UCSD-AML1 (cell line): ENCODE measurements at regions not wholly inside any gene's neighbourhood (a gene's known extent, or its start where the extent isn't known, plus 50 kb on each side); places are given as distances from the start of the nearest gene placed in this dataset.

Source experiments
- DNase-seq: peaks from one replicate; lab custom pipeline; 2025; ENCODE audit not compliant: unreplicated experiment; lab: John Stamatoyannopoulos, UW

DNA sequence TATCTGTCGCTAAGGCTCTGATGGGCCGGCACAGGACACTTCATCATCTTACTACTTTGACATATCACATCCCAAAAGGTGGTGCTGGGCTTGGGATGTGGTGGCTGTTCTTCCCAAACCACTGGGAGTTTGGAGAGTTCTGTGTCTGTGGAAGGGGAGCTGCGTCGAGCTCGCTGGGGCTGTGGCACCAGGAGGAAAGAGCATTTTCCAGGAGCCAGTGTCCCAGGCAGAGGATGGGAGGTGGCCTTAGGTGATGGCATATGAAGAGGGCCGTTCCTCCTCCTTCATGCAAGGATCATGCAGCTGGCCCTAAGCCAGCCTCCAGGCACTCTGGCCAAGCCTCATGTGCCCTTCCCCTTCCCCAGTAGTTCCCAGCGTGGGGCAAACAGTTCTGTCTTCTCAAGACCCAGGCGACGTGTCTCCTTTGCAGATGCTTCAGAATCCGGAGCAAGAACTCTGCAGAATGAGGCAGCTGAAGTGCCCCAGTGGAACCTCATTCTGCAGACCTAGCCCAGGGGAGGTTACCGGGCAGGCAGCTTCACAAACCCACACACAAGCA lies 89.4 kb upstream of the TNRC6C start:
- DNase-seq = no peak

DNA sequence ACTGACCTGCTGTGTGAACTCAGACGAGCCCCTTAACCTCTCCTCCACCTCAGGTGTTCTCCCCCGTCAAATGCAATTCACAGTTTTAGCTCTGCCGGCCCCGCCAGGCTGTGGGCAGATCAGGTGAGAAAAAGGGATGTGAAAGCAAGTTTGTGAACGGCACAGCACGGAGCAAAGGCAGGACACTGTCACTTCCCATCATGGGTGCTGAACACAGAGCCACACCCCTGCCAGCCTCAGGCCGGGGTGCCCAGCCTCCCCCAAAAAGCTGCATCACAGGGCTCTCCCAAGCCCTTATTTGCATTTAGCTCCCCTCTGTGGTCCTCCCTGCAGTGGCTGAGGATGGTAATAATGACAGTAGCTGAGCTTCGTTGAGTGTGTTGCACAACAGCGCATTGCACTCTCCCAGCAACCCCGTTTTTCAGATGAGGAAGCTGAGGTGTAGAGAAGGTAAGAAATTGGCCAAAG lies 88.8 kb upstream of the TNRC6C start:
- no peak for DNase-seq

DNA sequence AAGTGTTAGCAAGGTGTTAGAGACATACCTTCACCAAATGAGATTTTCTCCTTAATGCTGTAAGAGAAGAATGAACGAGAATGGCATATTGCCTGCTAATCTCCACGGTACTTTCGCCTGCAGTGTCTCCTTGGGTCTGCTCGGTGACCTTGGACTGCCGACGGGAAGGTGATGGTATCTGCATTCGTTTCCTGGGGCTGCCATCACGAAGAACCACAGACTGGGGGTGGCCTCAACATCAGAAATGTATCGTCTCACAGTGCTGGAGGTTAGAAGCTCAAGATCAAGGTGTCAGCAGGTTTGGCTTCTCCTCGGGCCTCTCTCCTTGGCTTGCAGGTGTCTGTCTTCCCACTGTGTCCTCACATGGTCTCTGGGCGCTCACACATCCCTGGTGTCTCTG lies 86.3 kb upstream of the TNRC6C start:
- no peak for DNase-seq

DNA sequence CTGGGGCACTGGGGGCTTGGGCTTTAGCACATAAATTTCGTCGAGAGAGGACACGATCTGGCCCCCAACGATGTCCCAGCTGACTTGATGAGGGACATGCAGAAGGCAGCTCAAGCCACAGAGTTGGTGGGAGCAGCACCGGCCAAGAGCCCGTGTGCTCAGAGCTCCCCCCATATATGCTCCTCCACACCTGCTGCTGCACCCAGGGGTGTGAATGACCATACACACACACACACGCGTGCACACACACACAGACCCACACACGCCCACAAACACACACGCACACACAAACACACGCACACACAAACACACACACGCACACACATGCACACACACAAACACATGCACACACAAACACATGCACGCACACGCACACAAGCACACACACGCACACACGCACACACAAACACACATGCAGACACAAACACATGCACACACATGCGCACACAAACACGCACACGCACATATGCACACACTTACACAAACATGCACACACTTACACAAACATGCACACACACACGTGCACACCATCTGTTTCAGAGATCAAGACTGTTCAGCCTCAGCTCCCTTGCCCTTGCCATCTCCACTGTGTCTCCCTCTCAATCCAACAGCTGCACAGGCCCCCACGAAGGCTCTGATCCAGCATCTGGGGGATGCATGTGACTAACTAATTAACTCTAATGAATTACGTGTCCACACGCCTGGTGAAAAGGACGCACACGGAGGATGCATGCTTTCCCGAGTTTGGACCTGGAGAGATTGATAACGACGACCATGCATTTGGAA lies 85.6 kb upstream of the TNRC6C start:
- DNase-seq = no peak

DNA sequence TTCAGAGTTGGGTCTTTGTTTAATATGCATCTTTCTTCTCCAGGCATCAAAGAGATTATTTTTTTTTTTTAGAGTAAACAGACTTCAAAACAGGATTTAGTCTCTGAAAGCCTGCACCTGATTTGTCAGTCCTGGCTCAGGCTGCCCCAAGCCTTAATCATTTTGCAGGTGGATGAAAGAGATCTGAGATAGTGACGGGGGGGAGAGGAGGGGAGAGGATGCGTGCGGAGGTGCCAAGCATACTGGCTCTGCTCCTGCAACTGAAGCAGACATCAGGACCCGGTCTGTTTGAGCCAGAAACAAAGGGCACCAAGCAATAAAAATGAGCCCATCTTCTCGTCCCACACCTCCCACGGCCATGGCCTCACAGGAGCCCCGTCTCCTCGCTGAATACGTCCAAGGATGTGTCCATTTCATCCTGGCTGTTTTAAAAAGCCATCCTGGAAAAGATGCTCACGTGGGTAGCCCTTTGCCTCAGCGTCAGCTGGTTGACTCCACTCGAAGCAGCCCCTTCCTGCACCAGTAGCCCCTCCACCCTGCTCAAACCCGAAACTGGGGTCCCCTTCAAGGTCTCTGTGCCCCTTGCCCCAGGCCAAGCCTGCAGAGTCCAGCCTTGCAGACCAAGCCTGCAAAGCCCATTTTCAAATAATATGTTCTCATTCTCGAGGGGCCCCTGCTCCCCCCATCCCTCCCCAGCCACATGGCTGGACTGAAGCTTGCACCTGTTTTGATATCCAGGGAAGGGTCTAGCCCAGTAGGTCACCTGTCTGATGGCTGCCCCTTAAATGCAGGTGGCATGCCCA lies 84.8 kb upstream of the TNRC6C start:
- DNase-seq = no peak

DNA sequence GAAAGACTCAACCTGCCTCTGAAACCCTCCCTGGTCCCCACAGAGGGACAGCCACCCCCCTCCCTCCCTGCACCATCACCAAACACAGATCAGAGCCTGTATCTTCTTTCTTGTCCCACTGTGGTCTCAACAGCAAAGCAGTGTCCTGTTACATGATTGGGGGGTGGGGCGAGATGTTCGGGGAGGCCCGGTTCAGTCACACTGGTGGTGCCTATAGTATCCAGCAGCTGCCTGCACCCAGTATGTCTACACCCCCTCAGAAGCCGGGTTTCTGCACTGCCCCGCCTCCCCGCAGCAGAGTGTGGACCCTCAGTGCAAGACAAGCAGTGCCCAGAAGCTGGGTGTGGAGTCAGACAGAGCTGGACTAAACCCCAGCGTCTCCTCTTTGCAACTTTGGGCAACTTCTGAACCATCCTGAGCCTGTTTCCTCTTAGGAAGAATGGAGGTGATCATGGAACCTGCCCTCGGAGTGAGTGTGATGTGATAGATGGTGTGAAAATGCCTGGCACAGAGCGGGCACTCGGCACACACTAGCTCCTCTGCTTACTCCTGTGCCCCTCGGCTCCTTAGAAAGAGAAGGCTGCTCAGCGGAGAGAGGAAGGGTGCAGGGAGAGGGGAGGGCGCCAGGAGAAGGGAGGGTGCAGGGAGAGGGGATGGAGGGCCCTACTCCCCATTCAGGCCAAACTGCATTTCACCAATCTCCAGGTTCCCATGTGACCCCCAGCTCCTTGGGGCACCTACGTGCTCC lies 84.0 kb upstream of the TNRC6C start:
- no peak for DNase-seq

DNA sequence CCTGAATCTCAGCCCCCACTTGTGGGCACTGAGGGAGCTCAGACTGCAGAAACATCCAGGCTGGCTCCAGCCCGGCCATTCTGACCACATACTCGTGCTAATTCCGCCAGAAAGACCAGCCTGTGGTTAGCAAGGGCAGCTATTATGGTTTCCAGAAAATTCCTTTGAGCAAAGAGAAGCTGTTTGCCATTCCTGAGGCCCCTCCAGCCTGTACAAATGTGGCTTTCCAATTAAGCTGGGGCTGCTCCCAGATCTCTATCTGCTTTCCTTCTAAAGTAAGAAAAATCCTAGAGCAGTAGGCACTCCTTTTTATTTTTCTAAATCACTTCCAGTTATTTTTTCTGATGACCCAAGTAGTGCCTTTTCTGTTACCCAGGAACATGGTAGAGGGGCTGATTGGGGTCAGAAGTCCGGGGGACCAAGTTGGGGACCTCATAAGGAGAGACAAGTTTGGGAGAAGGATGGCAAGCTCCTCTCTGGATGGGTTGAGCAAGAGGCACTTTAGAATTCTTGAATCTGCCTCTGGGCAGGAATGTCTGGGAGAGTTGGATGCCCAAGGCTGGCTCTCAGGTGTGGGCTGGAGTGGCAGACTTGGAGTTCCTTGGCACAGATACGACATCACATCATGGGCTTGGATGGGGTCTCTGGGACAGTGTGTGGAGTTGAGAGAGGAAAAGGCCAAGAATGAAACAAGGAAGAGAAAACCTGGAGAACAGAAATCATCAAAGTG lies 83.3 kb upstream of the TNRC6C start:
- DNase-seq = no peak

DNA sequence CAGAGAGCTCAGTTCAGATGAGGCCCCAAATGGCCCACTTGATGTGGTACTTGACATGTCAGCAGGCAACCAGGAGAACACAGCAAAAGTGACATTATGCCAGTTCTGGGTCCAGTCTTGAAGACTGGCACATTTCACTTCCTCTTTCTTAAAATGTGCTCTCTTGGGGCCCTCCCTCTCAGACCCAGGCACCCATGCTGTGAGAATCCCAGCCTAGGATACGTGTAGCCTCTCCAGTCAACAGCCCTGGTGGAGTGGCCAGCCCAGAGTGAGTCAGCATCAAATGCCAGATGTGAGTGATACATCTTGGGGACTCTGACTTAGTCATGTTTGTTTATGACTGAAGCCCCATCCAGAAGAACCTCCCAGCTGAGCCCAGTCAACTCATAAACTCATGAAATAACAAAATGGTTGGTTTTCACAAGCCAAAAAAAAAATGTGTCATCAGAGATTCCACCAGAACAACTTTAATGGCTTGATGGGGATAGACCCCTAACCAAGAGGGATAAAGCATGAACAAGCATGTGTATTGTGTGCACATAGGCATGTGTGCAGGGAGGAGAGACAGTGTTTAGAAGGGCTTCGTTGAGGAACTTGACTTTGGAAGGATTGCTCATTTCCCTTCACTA lies 82.5 kb upstream of the TNRC6C start:
- peak; percentile 54 for DNase-seq

DNA sequence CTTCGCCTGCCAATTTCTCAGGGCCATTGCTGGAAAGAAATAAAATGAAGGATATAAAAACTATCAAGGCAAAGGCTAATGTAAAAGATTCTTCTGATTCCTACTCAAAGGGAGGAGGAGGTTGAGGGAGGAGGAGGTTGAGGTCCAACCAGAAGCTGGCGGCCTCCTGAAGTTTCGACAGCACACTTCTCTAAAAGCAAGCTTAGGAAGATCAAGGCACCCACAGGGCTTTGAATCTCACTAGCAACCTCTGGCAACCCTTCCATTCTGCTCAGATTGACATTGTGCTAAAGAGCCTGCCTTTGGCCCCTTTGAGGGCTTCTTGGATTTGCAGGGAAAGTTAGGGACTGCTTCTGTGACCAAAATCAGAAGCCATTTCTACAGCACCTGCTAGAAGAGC lies 81.5 kb upstream of the TNRC6C start:
- no peak for DNase-seq

DNA sequence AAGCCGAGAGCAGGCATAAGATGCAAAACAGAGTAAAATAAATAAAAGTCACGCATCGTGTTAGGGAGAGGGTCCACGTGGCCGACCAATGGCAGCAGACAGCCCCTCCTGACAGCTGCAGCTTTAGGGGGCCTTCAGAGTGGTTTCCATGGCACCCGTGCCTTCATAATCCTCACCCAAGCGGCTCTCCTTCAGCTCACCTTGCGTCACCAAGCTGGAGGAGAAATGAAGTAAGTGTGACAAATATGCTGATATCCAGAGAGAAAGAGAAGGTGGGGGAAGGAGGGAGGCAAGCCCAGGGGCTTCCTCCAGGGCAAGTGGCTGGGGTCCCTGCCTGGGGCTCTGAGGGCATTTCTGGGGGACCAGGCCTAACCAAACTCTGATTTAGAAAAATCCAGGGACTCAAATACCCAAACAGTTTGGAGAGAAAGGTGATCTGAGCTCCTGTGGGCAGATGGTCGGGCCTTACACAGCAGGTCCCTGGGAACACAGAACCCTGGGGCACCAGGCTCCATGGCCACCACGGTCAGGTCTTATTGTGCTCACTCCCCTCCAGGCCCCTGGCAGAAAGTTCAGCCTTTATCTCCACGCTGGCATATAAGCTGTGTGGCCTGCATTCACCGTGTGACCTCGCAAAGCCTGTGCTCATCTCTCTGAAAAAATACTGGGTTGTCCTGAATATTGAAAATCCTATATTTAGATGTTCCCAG lies 80.7 kb upstream of the TNRC6C start:
- DNase-seq = no peak

DNA sequence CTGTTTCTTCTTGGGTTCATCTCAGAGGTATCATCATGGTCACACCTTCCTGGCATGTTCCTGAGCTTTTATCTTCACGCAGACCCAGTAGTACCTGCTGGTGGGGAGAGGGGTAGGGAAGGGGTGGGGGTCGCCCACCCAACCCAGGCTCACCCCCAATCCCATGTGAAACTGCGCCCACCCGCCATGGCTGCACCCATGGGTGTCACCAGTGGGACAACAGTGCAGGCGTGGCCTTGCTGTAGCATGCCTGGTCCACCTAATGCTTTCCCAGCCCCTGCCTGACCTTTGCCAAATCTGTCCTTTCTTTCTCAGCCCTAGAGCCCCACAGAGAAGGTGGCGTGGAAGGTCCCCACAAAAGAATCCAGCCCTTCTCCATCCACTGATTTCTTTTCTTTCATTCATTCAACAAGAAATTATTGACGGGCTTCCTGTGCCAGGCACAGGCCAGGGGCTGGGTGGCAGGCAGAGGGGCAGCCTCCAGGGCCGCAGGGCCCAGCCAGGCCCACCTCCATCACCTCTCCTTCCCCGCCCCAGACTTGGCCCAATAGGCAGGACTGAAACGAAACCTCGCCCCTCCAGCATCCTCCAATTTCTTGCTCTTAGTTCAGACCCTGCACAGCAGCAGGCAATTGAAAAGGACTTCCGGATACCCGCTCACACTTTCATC lies 79.1 kb upstream of the TNRC6C start:
- no peak for DNase-seq

DNA sequence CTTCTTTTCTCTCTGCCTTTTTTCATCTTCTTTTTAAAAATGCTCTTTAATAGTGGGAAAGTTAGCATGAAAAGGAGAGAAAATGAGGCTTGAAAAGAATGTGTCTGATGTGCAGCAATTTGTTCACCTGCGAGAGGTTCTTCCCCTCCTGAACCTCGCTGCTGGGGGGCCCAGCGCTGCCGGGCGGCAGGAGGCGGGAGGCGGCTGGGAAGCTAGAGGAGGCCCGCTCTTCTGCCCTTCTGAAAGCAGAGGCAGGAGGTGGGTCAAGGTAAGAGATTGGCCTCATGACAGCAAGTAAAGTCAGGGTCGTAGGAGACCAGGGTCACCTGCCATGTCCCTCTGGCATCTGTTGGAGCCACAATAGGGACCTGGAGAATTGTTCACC lies 78.6 kb upstream of the TNRC6C start:
- no peak for DNase-seq

DNA sequence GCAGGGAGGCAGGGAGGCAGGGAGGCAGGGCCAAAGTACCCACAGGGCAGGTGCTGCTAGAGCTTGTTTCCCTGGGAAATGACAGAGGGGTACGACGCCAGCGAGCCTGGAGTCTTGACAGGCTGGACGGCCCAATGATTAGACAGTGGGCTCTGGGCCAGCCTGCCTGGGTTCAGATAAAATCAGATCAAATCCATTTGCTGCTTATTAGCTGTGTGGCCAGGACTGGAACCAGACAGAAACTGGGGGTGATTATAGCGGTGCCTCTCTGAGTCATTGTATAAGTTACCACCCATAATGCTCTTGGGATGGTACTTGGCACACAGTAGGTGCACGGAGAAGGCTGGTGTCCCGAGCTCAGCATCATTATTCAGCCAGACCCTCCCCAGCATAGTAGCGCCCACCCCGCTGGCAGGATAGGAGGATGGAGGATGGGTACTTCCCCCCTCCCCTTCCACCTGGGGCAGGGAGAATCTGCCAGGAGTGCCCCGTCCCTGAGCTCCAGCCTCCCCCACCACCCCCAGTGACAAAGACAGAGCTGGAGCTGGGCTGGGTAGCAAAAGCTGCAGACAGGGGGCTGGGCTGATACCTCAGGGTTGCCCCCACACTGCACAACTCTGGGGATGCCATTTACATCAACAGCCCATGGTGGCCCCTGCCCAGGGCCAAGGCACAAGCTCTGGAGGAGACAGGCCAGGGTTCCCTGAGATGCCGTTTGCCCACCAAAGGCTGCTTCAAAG lies 77.6 kb upstream of the TNRC6C start:
- no peak for DNase-seq

DNA sequence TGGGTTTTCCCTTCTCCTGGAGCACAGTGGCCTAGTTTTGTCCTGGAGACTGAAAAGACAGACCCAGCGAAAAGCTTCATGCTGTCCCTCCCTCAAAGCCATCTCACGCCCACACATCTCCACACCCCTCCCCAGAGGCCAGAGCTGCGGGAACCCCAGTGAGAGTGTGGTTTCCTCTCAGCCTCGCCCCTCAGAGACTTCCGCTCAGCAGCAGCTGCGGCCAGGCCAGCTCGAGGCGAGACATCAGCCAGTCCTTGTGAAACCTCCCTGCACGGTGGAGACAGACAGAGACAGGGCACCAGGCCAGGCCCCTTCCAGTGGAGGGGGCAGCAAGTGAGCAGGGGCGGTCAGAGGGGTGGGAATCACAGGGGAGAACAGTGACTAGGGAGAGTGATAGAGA lies 77.0 kb upstream of the TNRC6C start:
- DNase-seq = peak; percentile 89

DNA sequence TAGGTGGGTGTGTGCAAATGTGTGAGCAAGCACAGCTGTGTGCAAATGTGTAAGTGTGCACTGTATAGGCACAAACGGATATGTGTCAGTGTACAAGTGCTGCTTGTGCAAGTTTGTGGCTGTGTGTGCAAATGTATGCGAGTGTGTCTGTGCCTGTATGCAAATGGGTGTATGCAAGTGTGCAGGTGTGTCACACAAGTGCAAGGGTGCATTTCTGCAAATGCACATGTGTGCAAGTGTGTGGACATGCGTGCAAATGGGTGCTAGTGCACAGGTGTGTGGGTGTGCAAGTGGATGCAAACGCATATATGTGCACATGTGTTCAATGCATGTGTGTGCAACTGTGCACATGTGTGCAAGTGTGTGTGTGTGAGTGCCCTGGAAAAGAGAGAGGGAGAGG lies 76.5 kb upstream of the TNRC6C start:
- no peak for DNase-seq

DNA sequence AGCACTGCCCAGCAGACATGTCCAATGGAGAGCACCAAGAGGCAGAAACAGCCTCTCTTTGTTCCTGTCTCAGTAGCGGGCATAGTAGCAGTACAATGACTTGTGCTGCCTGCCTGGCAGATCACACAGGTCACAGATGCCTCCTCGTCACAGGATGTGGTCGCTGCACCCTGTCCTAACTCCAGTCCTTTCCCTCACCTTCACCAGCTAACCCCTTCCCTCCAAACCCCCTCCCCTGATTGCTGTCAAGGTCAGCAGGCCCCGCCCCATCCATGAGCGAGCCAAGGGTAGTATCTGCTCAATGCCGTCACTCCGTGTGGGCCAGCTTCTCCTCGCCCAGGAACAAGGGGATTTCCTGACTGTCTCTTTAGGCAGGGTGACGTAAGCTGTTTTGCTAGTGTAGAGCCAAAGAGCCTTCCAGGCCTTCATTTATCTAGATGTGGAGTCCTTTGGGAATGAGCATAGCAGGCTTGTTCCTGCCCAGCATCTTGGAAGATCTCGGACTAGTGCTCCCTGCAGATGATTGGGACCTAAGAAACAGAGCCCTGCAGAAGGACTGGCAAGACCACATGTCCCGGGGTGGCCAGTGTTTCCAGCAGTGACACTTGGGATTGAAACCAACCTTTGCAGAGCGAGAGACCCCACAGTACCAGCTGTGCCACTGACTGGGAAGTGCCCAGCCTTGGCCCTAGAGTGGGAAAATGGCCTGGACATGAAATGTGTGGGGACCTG lies 75.9 kb upstream of the TNRC6C start:
- DNase-seq = peak; percentile 53

DNA sequence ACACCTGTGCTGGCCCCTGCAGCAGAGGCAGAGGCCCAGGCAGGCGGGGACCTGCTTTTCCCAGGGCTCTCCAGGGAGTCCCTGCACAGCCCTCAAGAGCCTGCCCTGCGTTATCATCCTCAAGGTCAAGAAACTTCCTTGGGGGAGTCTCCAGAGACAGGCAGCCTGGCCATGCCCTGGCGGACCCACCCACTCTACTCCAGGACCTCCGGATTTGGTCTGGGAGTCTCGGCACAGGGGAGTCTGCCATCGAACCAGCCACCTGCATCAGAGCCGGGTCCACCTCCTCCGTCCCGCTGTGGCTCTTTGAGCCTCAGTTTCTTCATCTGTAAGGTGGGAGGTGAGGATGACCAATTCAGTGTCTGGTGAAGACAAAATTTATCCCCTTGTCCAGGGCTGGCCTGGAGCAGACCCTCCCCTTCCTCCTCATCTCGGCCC lies 75.3 kb upstream of the TNRC6C start:
- DNase-seq = no peak

DNA sequence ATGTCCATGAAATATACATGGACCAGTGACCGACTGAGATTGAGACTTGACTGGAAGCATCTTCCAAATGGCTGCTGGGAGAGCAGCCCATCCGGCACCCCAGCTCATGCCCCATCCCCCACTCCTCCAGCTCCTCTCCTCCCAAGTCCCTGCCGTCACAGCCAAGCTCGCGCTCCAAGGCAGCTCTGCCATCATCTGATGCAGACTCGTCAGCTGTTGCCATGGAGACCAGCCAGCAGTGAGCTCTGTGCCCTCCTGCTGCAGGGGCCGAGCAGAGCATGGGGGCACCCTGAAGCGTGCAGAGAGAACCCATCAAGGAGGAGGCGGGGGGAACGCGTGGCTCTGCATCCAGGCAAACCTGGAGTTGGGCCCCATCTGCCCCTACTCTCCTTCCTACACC lies 74.5 kb upstream of the TNRC6C start:
- no peak for DNase-seq
